Neuronal stem cell (in vitro differentiated cells): ENCODE measurements at regions not wholly inside any gene's neighbourhood (a gene's known extent, or its start where the extent isn't known, plus 50 kb on each side); places are given as distances from the start of the nearest gene placed in this dataset.

Experiments
- DNase-seq: peaks from one replicate; pipeline ENCODE4 v3.0.0-alpha.2; 2013; ENCODE audit warnings: low spot score
- H2AFZ ChIP-seq: one replicate; pipeline ENCODE4 v1.6.1; 2013; ENCODE audit warnings: mild to moderate bottlenecking, low read length, inconsistent platforms
- H2AK5ac ChIP-seq: 2 replicates; pipeline ENCODE4 v1.6.1; 2013; ENCODE audit warnings: low read depth, mild to moderate bottlenecking, inconsistent platforms, low read length, moderate library complexity, mixed read lengths
- H2BK120ac ChIP-seq: 2 replicates; pipeline ENCODE4 v1.6.1; 2013; ENCODE audit warnings: low read depth, mild to moderate bottlenecking, inconsistent platforms, low read length, moderate library complexity, mixed read lengths
- H2BK12ac ChIP-seq: one replicate; pipeline ENCODE4 v1.6.1; 2013; ENCODE audit warnings: low read length, inconsistent platforms
- H2BK15ac ChIP-seq: 2 replicates; pipeline ENCODE4 v1.6.1; 2013; ENCODE audit warnings: mild to moderate bottlenecking, low read length, inconsistent platforms, mixed read lengths
- H2BK5ac ChIP-seq: one replicate; pipeline ENCODE4 v1.6.1; 2013; ENCODE audit warnings: inconsistent platforms, mild to moderate bottlenecking, low read length, moderate library complexity
- H3K14ac ChIP-seq: one replicate; pipeline ENCODE4 v1.6.1; 2013; ENCODE audit warnings: low read length, inconsistent platforms
- H3K18ac ChIP-seq: 2 replicates; pipeline ENCODE4 v1.6.1; 2013; ENCODE audit warnings: low read length, inconsistent platforms
- H3K23ac ChIP-seq: 2 replicates; pipeline ENCODE4 v1.6.1; 2013; ENCODE audit warnings: low read depth, mild to moderate bottlenecking, mixed read lengths, low read length, inconsistent platforms; ENCODE audit not compliant: poor library complexity
- H3K27ac ChIP-seq: replicated peaks from 3 replicates; pipeline ENCODE4 v1.5.1; 2013; ENCODE audit warnings: low read length, inconsistent platforms
- H3K27me3 ChIP-seq, 3 experiments: 2 replicates each; pipeline ENCODE4 v1.6.1; 2013; ENCODE audit warnings: low read length in 3 of 3, mild to moderate bottlenecking in 2 of 3, inconsistent platforms in 1 of 3, low read depth in 1 of 3, mixed read lengths in 1 of 3, moderate library complexity in 1 of 3; ENCODE audit not compliant: control insufficient read depth in 3 of 3, insufficient read depth in 3 of 3
- H3K36me3 ChIP-seq, 2 donors: replicated peaks in 1 of 2; 2 replicates each; pipeline ENCODE4 v1.6.1; 2013; ENCODE audit warnings: low read length in 2 of 2; ENCODE audit not compliant: control insufficient read depth in 2 of 2, insufficient read depth in 2 of 2
- H3K4ac ChIP-seq: 2 replicates; pipeline ENCODE4 v1.6.1; 2013; ENCODE audit warnings: inconsistent platforms, mild to moderate bottlenecking, low read length, moderate library complexity
- H3K4me1 ChIP-seq, 2 donors: 1 replicate in 1 of 2; 2 replicates in 1 of 2; pipeline ENCODE4 v1.6.1; 2013; ENCODE audit warnings: low read length in 2 of 2, low read depth in 1 of 2; ENCODE audit not compliant: control insufficient read depth in 2 of 2, insufficient read depth in 1 of 2
- H3K4me2 ChIP-seq: one replicate; pipeline ENCODE4 v1.6.1; 2013; ENCODE audit warnings: mild to moderate bottlenecking, low read length, inconsistent platforms; ENCODE audit not compliant: insufficient read depth, poor library complexity, severe bottlenecking
- H3K4me3 ChIP-seq, 2 donors: 2 replicates each; pipeline ENCODE4 v1.5.1; 2013; ENCODE audit warnings: low read length in 2 of 2, mild to moderate bottlenecking in 2 of 2, inconsistent platforms in 1 of 2, moderate library complexity in 1 of 2
- H3K79me1 ChIP-seq: one replicate; pipeline ENCODE4 v1.6.1; 2013; ENCODE audit warnings: low read depth, mild to moderate bottlenecking, inconsistent platforms, low read length, moderate library complexity
- H3K9ac ChIP-seq: one replicate; pipeline ENCODE4 v1.6.1; 2013; ENCODE audit warnings: mild to moderate bottlenecking, low read depth, low read length, inconsistent platforms; ENCODE audit not compliant: poor library complexity
- H3K9me3 ChIP-seq, 2 donors: replicated peaks in 1 of 2; 2 replicates each; pipeline versions ENCODE3 to v1.6.1; 2013; ENCODE audit warnings: low read length in 2 of 2, mild to moderate bottlenecking in 2 of 2, inconsistent platforms in 1 of 2, low read depth in 1 of 2, mixed read lengths in 1 of 2, moderate library complexity in 1 of 2; ENCODE audit not compliant: control insufficient read depth in 2 of 2, insufficient read depth in 1 of 2
- H4K8ac ChIP-seq: one replicate; pipeline ENCODE4 v1.6.1; 2013; ENCODE audit warnings: low read depth, mild to moderate bottlenecking, inconsistent platforms, low read length, moderate library complexity
- H4K91ac ChIP-seq: one replicate; pipeline ENCODE4 v1.6.1; 2013; ENCODE audit warnings: low read length, low read depth, mild to moderate bottlenecking, inconsistent platforms; ENCODE audit not compliant: poor library complexity
- WGBS, 2 donors: extraction: QIAGEN DNeasy Blood & Tissue Kit; methylation state at CpG; one replicate each; pipeline ENCODE4 v1.1.7; 2013; ENCODE audit warnings: missing lambda C conversion rate in 2 of 2, mixed read lengths in 1 of 2; ENCODE audit not compliant: insufficient read length in 2 of 2, insufficient replicate concordance in 1 of 2; ENCODE audit errors: extremely low coverage in 2 of 2; 5-methylcytosine and 5-hydroxymethylcytosine counted together

DNA sequence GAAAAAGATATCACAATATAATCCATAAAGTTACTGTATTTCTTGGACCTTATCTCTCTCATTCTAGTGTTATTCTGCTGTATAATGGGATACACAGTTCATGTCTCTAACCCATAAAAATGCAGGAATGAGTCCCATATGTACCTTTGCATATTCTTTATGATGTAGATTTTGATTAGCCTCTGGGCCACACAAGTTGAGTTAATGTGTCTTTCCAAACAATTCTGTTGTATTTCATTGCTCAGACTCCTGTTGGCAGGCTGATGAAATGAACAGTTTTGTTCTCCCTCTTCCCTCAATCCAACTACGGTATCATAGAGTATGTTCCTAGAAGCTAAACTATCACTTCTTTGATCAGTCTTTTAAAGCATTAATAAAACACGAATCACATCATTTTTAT, 113.2 kb upstream of the SATB2 start:
- no peak overlapping the region for H4K91ac ChIP-seq
- H3K18ac ChIP-seq = no peak overlapping the region
- H2BK120ac ChIP-seq = no peak overlapping the region
- no peak overlapping the region for H4K8ac ChIP-seq
- no peak overlapping the region for H3K4ac ChIP-seq
- no peaks in the 10 kb centered on the region for H3K79me1 ChIP-seq
- no peak overlapping the region for H3K27ac ChIP-seq
- H3K4me3 ChIP-seq = no peak overlapping the region
- H3K9me3 ChIP-seq = no peaks in the 10 kb centered on the region
- no peak overlapping the region for H3K23ac ChIP-seq
- no peak overlapping the region for H2BK12ac ChIP-seq
- H2BK15ac ChIP-seq = no peak overlapping the region
- H2AK5ac ChIP-seq = no peak overlapping the region
- H3K14ac ChIP-seq = no peak overlapping the region
- no peaks in the 10 kb centered on the region for H3K36me3 ChIP-seq
- DNase-seq = no peak
- H3K9ac ChIP-seq = no peak overlapping the region
- H2AFZ ChIP-seq = no peak overlapping the region
- no peak overlapping the region for H3K4me2 ChIP-seq
- no CpG with 5 or more reads among the region's 2 CpGs for WGBS, 2 donors
- H3K27me3 ChIP-seq = no peaks in the 10 kb centered on the region
- H2BK5ac ChIP-seq = no peak overlapping the region
- H3K4me1 ChIP-seq = no peaks in the 10 kb centered on the region

DNA sequence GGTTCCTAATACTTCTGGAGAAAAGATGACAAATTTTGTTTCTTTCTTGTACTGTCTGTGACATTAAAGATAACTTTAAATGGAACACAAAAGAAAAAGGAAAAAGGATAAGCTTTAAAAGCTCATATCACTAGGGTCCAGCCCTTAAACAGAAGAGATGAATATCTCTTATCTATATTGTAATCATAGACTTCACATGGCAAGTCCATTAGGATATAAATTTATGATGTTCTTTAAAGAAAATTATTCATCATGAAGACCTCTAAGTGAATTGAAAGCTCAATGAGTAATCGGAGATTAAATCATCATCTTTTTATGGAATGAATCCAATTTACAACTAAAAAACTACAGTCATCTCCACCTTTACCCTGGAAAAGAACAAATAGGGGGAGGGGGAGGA, 111.6 kb upstream of the SATB2 start:
- no peak overlapping the region for H2BK15ac ChIP-seq
- no peak overlapping the region for H3K4me3 ChIP-seq
- H3K27ac ChIP-seq = no peak overlapping the region
- H3K9ac ChIP-seq = no peak overlapping the region
- H4K91ac ChIP-seq = no peak overlapping the region
- no peak overlapping the region for H3K4ac ChIP-seq
- H3K23ac ChIP-seq = no peak overlapping the region
- H3K4me2 ChIP-seq = no peak overlapping the region
- no peak overlapping the region for H2BK120ac ChIP-seq
- H2AK5ac ChIP-seq = no peak overlapping the region
- no CpG with 5 or more reads among the region's 1 CpG for WGBS, 2 donors
- no peaks in the 10 kb centered on the region for H3K9me3 ChIP-seq
- no peaks in the 10 kb centered on the region for H3K4me1 ChIP-seq
- no peak overlapping the region for H2BK12ac ChIP-seq
- H3K36me3 ChIP-seq = no peaks in the 10 kb centered on the region
- no peak overlapping the region for H2AFZ ChIP-seq
- H3K14ac ChIP-seq = no peak overlapping the region
- DNase-seq = no peak
- H3K79me1 ChIP-seq = no peaks in the 10 kb centered on the region
- H4K8ac ChIP-seq = no peak overlapping the region
- no peak overlapping the region for H3K18ac ChIP-seq
- H2BK5ac ChIP-seq = no peak overlapping the region
- no peaks in the 10 kb centered on the region for H3K27me3 ChIP-seq

DNA sequence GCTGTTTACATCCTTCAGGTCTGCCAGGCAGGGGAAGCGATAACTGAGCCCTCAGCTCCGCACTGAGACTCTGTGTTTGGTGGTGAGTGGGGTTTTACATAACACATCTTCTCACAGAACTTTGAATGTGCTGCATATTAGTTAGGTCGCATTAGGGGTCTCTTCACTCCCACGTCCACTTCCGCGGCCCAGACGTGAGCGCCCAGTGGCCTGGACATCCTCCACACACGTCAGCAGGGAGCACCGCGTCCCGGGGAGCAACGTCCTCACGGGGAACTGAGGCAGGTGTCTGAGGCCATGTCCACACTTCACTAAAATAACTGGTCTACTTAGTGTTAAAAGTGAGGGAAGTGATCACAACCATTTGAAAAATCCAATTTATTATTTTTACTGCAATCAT, 100.4 kb upstream of the SATB2 start:
- H3K4me1 ChIP-seq = no peaks in the 10 kb centered on the region
- H3K18ac ChIP-seq = no peak overlapping the region
- no CpG with 5 or more reads among the region's 14 CpGs for WGBS, 2 donors
- H2BK120ac ChIP-seq = no peak overlapping the region
- H3K27me3 ChIP-seq = no peaks in the 10 kb centered on the region
- H3K27ac ChIP-seq = no peak overlapping the region
- no peak overlapping the region for H4K91ac ChIP-seq
- H2BK5ac ChIP-seq = no peak overlapping the region
- no peak overlapping the region for H2AFZ ChIP-seq
- H3K36me3 ChIP-seq = no peaks in the 10 kb centered on the region
- no peak overlapping the region for H4K8ac ChIP-seq
- no peak overlapping the region for H3K4ac ChIP-seq
- no peak overlapping the region for H3K9ac ChIP-seq
- no peak overlapping the region for H2AK5ac ChIP-seq
- no peaks in the 10 kb centered on the region for H3K79me1 ChIP-seq
- no peak overlapping the region for H3K23ac ChIP-seq
- no peak overlapping the region for H3K4me2 ChIP-seq
- DNase-seq = no peak
- no peak overlapping the region for H2BK12ac ChIP-seq
- no peaks in the 10 kb centered on the region for H3K9me3 ChIP-seq
- no peak overlapping the region for H2BK15ac ChIP-seq
- no peak overlapping the region for H3K4me3 ChIP-seq
- no peak overlapping the region for H3K14ac ChIP-seq

- Histone ChIP-seq H3K4me3 (no peak overlapping the region), H2BK5ac (no peak overlapping the region), H2BK120ac (no peak overlapping the region), H2BK12ac (no peak overlapping the region), H3K27me3 (no peaks in the 10 kb centered on the region), H2BK15ac (no peak overlapping the region), H3K9me3 (no peaks in the 10 kb centered on the region), H2AFZ (no peak overlapping the region), H3K4me2 (no peak overlapping the region), H4K91ac (no peak overlapping the region), H3K79me1 (no peaks in the 10 kb centered on the region), H3K14ac (no peak overlapping the region), H3K27ac (no peak overlapping the region), H3K18ac (no peak overlapping the region), H4K8ac (no peak overlapping the region), H3K4ac (no peak overlapping the region), H3K23ac (no peak overlapping the region), H3K4me1 (no peaks in the 10 kb centered on the region), H3K9ac (no peak overlapping the region), H3K36me3 (no peaks in the 10 kb centered on the region), H2AK5ac (peak overlapping the region; percentile 56)
- no CpG with 5 or more reads among the region's 12 CpGs for WGBS, 2 donors
- no peak for DNase-seq
These were observed 99.0 kb upstream of the SATB2 start for GRCh38 chr2:199556527-199557285.
